HG03469 (cell line): ENCODE measurements at regions not wholly inside any gene's neighbourhood (a gene's known extent, or its start where the extent isn't known, plus 50 kb on each side); places are given as distances from the start of the nearest gene placed in this dataset.

Source experiments
- ATAC-seq: cut with Tn5 transposase; IDR thresholded peaks from one replicate; pipeline ENCODE4 v1.9.1; 2021; ENCODE audit warnings: mild to moderate bottlenecking, moderate library complexity, moderate number of reproducible peaks; ENCODE audit not compliant: unreplicated experiment

DNA sequence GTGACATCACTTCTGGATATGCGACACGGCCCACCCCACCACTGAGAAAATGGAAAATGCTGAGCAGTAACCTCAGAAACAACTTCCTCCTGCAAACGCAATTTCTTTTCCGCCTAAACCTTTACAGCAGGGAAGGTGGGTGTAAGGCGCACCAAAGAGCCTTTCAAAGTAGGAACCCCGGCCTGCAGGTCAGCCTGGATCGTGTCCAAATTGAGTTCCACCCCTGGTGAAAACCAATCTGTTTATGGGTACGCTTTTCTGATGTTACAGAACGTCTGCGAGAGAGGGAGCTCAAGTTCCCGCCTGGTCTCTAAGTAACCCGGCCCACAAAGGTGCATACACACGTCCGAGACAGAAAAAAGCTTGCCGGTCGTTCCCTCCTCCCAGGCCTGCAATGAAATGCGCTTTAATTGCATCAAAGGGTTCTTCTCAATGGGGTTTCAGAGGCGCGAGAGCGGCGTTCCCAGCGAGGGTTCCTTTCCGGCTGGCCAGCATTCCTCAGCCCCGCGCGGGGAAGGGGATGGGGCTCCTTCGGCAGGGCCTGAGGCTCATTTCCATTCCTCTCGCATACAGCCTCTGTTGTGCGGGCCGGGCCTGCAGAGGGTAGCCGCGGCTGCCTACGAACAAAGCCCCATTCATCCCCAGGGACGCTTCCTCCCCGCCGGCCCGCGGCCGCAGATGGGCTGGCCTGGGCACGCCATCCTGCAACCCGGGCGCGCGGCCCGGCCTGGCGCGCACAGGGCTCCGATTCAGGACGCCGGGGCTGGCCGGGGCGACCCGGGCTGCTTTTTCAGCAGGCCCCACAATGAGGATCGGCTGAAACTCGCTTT lies 138.1 kb downstream of the TMCO5A start:
- peak; percentile 32 for ATAC-seq

GRCh38 chr15:38073178-38073946 lies 138.9 kb downstream of the TMCO5A start:
- no peak for ATAC-seq

DNA sequence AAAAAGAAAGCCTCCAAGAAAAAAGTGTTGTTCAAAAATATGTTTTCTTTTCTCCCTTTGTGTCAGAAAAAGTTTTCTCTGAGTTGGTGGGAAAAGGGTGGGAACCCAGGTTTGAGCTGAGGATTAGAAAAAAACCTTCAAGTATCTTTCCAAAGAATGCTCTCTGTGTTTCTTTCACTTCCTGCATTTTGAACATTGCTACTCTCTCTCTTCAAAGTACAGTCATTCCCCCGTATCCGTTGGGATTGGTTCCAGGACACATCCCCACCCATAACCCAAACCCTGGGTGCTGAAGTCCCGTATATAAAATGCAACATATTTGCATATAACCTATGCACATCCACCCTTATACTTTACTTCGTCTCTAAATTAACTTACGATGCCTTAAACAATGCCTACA lies 139.6 kb downstream of the TMCO5A start:
- ATAC-seq = no peak

DNA sequence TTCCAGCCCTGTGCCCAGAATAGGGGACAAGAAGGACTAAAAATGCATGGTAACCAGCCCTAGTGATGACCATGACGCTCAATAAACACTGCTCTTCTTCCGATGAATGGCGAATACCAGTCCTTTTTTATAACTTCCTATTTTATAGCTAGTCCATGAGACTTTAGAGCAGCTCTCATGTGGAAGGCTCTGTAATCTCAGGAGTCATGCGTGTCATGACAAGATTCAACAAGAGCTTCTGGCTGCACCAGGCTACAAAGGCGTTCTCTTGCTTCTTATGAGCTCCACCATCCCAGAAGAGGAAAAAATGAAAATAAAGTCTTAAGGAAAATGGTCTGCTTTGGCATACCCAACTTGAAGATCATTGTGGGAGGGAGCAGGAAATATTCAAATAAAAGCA lies 141.0 kb downstream of the TMCO5A start:
- no peak for ATAC-seq

DNA sequence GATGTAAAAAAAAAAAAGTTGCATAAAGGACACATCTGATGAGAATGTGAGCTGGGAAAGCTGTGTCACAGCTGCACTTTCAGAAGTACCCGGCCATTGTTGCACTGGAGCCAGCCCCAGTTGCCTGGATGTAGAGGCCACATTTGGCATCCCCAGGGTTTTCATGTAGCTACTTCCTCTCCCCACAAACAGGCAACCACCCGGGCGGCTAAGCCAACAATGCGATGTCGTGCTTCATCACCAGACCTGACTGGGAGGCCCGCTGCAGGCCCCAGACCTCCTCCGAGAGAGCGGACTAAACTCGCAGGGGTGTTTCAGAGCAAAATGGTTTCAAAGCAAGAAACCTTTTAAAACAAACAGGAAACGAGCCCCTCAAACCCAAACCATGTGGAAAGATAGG lies 142.3 kb downstream of the TMCO5A start:
- no peak for ATAC-seq

- no peak for ATAC-seq
These were observed 144.8 kb downstream of the TMCO5A start for GRCh38 chr15:38079236-38079635.

DNA sequence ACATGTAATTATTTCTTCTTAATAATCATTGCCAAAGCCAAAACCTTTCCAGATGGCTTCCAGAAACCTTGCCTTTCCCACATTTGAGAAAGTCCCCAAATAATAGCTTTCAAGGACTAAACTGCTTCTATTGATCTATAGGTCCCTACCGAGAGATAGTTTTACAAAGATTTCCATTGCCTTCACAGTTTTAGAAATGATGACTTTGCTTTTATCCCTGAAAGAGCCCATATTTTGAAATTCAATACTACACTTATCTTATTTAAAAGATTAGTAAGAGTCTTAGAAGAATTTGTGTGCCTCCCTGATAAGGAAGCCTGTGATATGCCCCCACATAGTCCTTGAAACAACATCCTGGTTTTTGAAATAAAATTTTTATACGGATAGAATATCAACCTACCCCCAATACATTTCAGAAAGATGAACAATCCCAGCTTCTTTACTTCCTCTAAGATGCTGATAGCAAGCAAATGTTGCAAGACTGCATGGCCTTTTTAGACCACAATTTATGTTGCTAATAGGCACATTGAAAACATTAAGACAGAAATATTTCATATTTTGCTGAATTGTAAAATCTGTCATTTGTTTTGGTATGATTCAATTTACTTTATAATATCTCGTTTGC lies 146.3 kb downstream of the TMCO5A start:
- ATAC-seq = no peak

GRCh38 chr15:38084289-38084688 lies 149.8 kb downstream of the TMCO5A start:
- ATAC-seq = peak; percentile 55

- ATAC-seq = peak; percentile 67
These were observed 150.7 kb downstream of the TMCO5A start for GRCh38 chr15:38085114-38085513.

DNA sequence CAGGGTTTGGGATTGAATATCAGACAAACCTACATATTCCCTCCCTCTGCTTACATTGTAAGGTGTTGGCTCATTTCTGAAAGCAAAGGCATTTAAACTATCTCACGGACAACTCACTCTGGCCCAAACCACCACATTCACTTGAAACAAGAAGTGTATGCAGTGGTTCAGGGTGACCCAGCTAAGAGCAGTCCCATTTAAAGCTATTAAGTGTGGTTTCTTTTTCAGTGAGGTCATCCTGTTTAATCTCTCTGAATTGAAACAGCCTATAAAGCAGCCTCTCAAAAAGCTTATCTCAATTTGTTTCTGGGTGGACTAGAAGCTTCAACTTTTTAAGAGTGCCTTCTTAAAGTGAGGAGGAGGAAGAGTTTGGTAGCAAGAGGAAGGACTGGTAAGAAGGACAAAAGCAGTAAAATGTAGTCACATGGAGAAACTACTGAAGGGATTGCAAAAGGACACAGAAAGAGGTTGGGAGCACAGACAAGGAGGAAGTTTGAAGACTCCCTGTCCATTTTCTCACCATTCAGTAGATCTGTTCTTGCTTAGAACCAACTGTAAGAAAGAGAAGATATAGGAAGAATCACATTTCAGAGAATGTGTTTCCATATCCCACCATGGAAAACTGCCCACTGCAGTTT lies 151.6 kb downstream of the TMCO5A start:
- no peak for ATAC-seq

DNA sequence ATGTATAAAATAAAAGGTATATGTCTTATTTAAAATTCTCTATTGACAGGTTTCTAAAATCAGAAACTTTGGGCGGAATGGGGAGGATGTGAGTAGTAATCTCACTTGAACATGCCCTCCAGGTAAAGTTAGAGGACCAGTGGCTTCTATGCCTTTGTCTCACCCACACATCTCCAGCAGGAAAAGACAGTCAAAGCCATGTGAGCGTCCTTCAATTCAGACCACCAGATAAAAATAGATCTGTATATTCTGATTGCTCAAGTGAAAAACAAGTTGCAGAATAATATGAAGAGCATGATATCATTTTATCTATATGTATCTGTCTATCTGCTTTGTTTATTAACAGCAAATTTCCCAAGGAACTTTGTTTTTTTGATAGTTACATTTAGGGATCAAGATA lies 152.2 kb downstream of the TMCO5A start:
- no peak for ATAC-seq

DNA sequence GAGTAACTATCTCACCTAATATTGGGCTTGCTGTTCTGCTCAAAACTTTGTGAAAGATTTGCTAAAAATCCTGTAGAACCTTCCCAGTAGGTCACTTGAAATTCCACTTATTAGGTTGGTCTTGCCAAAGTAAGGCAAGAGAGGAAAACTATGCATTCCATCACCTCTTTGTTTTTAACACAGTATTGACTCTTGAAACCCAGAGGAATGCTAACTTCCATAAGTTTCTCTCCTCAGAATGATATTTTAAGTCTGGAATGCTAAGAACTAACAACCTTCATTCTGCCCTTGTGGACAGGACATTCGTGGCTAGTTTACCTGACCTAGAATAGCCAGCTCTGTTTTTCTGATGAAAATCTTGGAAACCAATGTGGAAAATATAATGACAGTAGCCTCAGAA lies 154.5 kb downstream of the TMCO5A start:
- no peak for ATAC-seq

DNA sequence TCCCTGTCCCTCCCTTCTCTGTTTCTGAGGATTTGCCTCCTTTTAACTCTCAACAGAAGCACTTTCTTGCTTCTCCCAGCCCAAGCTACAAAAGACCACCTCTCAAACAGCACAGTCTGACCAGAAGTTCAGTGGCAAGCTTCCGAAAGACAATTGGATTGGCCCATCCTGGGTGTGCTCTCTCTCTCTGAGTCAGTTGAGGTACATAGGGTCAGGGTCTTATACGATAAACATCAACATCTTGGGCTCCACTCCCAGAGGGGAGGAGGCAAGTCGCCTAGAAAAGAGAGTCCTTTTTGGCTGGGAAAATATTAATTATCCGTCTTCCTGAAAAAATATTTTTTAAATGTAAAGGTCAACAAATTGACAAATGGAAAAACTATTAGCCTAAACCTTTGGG lies 155.8 kb downstream of the TMCO5A start:
- ATAC-seq = no peak

GRCh38 chr15:38090678-38091077 lies 156.2 kb downstream of the TMCO5A start:
- ATAC-seq = no peak

DNA sequence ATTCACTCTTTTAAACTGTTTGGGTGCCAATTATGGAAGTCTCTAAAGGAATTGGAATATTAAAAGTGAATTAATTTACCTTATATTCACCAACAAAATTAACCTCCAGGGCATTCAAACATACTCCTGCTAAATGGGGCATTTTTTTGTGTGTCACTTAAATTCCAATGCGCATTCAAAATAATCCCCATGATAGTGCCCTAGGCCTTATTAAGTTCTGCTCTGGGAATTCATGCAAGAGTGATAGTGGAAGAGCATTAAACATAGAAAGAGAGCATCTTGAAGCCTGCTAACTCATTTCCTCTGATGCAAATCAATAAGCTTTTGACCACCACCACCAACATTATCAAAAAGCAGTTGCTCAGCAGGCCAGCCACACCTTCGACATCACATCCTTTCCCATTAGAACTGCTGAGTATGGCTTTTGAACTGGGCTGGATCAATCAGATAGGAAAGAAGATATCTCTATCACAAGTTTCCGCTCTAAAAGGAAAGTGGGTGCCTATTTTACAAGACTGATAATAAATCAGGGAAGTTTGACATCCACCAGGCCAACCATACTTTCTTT lies 156.7 kb downstream of the TMCO5A start:
- no peak for ATAC-seq

DNA sequence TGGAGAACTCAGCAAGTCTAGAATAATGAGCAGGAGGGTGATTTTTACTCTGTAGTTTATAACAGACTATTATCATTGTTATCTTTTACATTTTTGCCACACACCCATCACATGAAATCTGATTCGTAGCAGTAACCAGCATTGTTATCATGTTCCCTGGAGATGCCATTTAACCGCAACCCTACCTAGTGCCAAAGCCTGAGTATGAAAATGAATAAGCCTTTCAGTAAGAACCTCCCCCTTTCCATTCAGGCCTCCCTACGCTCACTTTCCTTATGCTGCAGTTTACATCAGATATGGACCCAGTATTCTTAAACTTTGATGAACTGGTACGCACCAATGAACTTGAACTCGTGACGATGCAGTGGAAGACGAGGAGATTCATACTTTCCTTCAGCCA lies 158.7 kb upstream of the SPRED1 start:
- no peak for ATAC-seq

DNA sequence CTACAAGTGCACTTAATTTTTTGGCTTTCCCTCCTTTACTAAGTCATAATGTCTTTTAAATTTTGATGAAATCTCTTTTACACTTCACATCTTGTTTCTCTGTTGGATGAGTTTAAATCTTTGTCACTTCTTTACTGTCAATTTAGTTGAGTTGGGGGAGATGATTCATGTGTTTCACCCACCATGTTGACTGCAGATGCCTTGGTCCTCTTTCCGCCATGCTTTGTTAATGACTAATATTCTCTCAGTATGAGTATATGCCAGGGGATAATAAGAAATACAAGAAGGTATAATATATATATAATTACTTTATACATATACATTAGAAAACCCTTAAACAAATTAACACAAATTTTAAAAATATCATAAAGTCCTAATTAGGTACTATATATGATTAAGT lies 149.7 kb upstream of the SPRED1 start:
- ATAC-seq = no peak

DNA sequence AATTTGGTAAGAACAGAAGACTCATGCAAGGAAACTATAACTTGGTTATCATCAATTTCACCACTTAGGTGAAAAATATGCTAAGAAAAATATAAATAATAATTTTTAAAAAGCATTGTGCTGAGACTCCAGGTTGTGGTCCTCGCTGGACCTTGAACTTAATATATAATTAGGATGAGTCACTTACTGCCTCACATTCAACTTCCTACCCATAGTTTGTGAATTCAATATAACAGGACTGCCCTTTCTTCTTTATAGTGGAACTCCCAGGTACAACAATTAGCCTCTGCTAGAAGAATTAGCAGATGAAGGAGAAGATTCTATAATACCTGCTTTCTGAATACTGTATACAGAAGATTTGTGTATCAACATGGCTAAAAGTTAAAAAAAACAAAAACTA lies 149.1 kb upstream of the SPRED1 start:
- ATAC-seq = no peak

DNA sequence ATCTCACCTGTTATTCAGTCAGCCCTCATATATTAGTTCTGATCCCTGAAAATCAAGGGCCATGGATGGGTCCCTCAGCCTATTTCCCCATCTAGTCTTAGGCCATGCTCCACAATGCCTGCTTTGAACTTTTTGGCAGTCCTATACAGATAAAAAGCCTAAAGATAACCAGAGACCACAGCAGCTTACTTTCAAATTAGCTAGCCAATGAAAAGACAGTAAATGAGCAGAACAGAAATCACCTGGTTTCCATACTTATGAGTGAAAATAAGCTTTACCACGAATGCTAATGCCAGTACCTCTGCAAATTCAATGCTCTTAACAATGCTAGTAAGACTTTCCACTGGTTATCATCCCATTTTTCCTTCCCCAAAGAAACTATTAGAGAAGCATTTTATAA lies 141.6 kb upstream of the SPRED1 start:
- no peak for ATAC-seq

- ATAC-seq = no peak
These were observed 140.2 kb upstream of the SPRED1 start for GRCh38 chr15:38112406-38112805.

DNA sequence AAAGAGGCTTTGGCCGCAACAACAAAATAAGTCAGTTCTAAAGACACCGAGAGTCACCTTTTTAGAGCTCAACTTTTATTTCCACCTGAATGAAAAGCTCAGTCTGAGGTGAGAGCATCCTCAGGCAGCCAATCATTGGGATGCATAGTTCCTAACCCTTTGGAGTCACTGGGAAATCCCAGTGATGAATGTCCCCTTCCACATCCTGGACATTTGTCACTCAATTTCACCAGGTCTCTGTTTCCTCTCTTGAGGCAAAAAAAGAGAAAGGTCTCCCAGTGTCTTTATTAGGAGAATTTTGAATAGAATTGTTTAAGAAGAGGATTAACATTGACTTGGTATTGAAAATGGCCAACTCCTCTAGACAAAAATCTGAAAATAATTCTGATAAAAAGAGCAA lies 137.5 kb upstream of the SPRED1 start:
- no peak for ATAC-seq
